Lung (tissue), 11 donors: ENCODE measurements at regions not wholly inside any gene's neighbourhood (a gene's known extent, or its start where the extent isn't known, plus 50 kb on each side); places are given as distances from the start of the nearest gene placed in this dataset.

Source experiments
- ATAC-seq: fragments of 200-7000 bp; cut with Tn5 transposase; one replicate; pipeline ENCODE4 v1.9.1; 2020; ENCODE audit warnings: moderate number of reproducible peaks; ENCODE audit not compliant: insufficient read depth, low FRiP score
- DNase-seq, 3 donors: peaks; one replicate each; pipeline ENCODE4 v3.0.0-alpha.2; 2013 to 2017
- H3K27ac ChIP-seq, 2 donors: one replicate each; pipeline ENCODE4 v1.5.1; 2013; ENCODE audit warnings: mild to moderate bottlenecking in 2 of 2, moderate library complexity in 2 of 2, control low read depth in 1 of 2, inconsistent platforms in 1 of 2, low read depth in 1 of 2, low read length in 1 of 2
- H3K27me3 ChIP-seq, 3 donors: one replicate each; pipeline ENCODE4 v1.5.1; 2013; ENCODE audit warnings: low read length in 2 of 3; ENCODE audit not compliant: control insufficient read depth in 3 of 3, insufficient read depth in 3 of 3
- H3K36me3 ChIP-seq, 4 donors: one replicate each; pipeline ENCODE4 v1.5.1; 2013; ENCODE audit warnings: low read length in 4 of 4, mild to moderate bottlenecking in 1 of 4, moderate library complexity in 1 of 4; ENCODE audit not compliant: control insufficient read depth in 4 of 4, insufficient read depth in 4 of 4
- H3K4me1 ChIP-seq, 5 donors: one replicate each; pipeline ENCODE4 v1.5.1; 2013; ENCODE audit warnings: low read length in 5 of 5, mild to moderate bottlenecking in 2 of 5, moderate library complexity in 1 of 5; ENCODE audit not compliant: control insufficient read depth in 5 of 5, insufficient read depth in 5 of 5
- H3K4me3 ChIP-seq: one replicate; pipeline ENCODE4 v1.5.1; 2013; ENCODE audit warnings: mild to moderate bottlenecking, control low read depth, moderate library complexity
- H3K9ac ChIP-seq, 2 donors: one replicate each; pipeline ENCODE4 v1.5.1; 2013; ENCODE audit warnings: low read length in 2 of 2, control low read depth in 1 of 2; ENCODE audit not compliant: insufficient read depth in 1 of 2
- H3K9me3 ChIP-seq, 4 donors: one replicate each; pipeline ENCODE4 v1.5.1; 2013; ENCODE audit warnings: low read length in 3 of 4, mild to moderate bottlenecking in 1 of 4, moderate library complexity in 1 of 4; ENCODE audit not compliant: control insufficient read depth in 4 of 4, insufficient read depth in 3 of 4
- CTCF ChIP-seq: IDR thresholded peaks from 2 replicates; pipeline ENCODE4 v1.5.1; 2012; ENCODE audit warnings: mild to moderate bottlenecking; ENCODE audit errors: control extremely low read depth, extremely low read depth
- WGBS, 2 donors: extraction: QIAGEN DNeasy Blood & Tissue Kit; methylation state at CpG; one replicate each; pipeline ENCODE4 v1.1.7; 2013; 5-methylcytosine and 5-hydroxymethylcytosine counted together
- donor health status: control.
- donor health status: control.
- donor health status: Bipolar disorder and iron deficiency.
- donor health status: healthy.
- donor health status: DM: yes; HTN: yes; CAD: no.

DNA sequence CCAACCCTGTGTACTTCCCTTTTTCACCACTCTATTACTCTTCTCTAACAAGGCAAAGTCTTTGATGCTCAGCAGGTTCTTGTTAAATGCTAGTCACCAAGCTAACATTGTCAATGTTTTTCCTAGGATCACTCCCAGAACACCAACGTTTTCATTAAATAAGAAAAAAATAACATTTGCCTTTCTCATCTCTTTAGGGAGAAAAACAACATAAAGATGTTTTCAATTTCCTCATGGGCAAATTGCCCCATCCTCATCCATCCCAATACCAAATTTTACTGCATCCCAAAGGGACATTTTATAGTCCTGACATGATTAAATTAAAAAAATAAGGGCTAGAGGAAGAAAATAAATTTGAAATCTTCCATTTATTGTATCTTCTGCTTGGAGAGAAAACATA, 106.5 kb downstream of the SUCNR1 start:
- no peak overlapping the region for H3K27ac ChIP-seq
- H3K27me3 ChIP-seq: no peaks in the 10 kb centered on the region
- no peaks in the 10 kb centered on the region for H3K9me3 ChIP-seq
- 33 to 42% methylated on average over 1 of the region's 1 CpG for WGBS, 2 donors
- no peak overlapping the region for H3K4me3 ChIP-seq
- H3K36me3 ChIP-seq: no peaks in the 10 kb centered on the region
- ATAC-seq: no peak
- H3K4me1 ChIP-seq: no peaks in the 10 kb centered on the region
- DNase-seq: no peak
- no peak overlapping the region for H3K9ac ChIP-seq
- no peak for TF ChIP-seq CTCF

DNA sequence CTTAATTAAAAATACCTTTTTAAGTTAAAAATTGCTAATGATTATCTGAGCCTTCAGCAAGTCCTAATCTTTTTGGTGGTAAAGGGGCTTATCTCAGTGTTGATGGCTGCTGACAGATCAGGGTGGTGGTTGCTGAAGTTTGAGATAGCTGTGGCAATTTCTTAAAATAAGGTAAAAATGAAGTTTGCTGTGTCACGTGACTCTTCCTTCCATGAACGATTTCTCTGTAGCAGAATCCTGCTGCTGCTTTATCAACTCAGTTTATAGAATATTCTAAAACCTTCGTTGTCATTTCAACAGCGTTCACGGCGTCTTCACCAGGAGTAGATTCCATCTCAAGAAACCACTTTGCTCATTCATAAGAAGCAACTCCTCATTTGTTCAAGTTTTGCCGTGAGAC, 110.1 kb downstream of the SUCNR1 start:
- WGBS, 2 donors: 92 to 96% methylated on average over 7 of the region's 7 CpGs
- TF ChIP-seq CTCF: no peak
- Histone ChIP-seq H3K36me3 (no peaks in the 10 kb centered on the region), H3K4me3 (no peak overlapping the region), H3K27ac (no peak overlapping the region), H3K9me3 (no peaks in the 10 kb centered on the region), H3K4me1 (no peaks in the 10 kb centered on the region), H3K27me3 (no peaks in the 10 kb centered on the region), H3K9ac (no peak overlapping the region)
- no peak for DNase-seq
- ATAC-seq: no peak

- Histone ChIP-seq H3K4me3 (no peak overlapping the region), H3K9ac (no peak overlapping the region), H3K4me1 (no peaks in the 10 kb centered on the region), H3K27me3 (no peaks in the 10 kb centered on the region), H3K27ac (no peak overlapping the region), H3K9me3 (no peaks in the 10 kb centered on the region), H3K36me3 (no peaks in the 10 kb centered on the region)
- 91 to 97% methylated on average over 2 of the region's 2 CpGs for WGBS, 2 donors
- TF ChIP-seq CTCF: no peak
- no peak for DNase-seq
- ATAC-seq: no peak
Observed at GRCh38 chr3:151985787-151986430, 112.5 kb downstream of the SUCNR1 start.

GRCh38 chr3:151987893-151988292, 114.5 kb downstream of the SUCNR1 start:
- ATAC-seq (no peak), DNase-seq (no peak)
- Histone ChIP-seq H3K9me3 (no peaks in the 10 kb centered on the region), H3K27ac (no peak overlapping the region), H3K27me3 (no peaks in the 10 kb centered on the region), H3K4me1 (no peaks in the 10 kb centered on the region), H3K9ac (no peak overlapping the region), H3K36me3 (no peaks in the 10 kb centered on the region), H3K4me3 (no peak overlapping the region)
- TF ChIP-seq CTCF: no peak
- 99 to 100% methylated on average over 1 of the region's 1 CpG for WGBS, 2 donors
